ENCODE measurements at regions not wholly inside any gene's neighbourhood (a gene's known extent, or its start where the extent isn't known, plus 50 kb on each side); places are given as distances from the start of the nearest gene placed in this dataset.
A peak's percentile ranks its signal among the peaks of the same experiment; 100 is the strongest.

- H3K4me3 ChIP-seq: no peak overlapping the region
- H3K9me3 ChIP-seq: no peaks in the 10 kb centered on the region
- WGBS, 4 donors: 78 to 83% (median 80%) methylated on average over 4 of the region's 4 CpGs
- DNase-seq: no peak
- TF ChIP-seq CTCF (IDR thresholded peaks at IDR 0.05): no peak
- TF ChIP-seq POLR2A (IDR thresholded peaks at IDR 0.05): no peak
- no peaks in the 10 kb centered on the region for H3K27me3 ChIP-seq
- intact Hi-C loops (cut with DNase I): no loop called here
- H3K4me1 ChIP-seq: no peaks in the 10 kb centered on the region
- ATAC-seq: no peak
- no peak overlapping the region for H3K27ac ChIP-seq
- H3K36me3 ChIP-seq: no peaks in the 10 kb centered on the region
Observed at GRCh38 chr2:104077573-104077972, 776.3 kb upstream of the POU3F3 start.

GRCh38 chr2:104078431-104079157 lies 775.3 kb upstream of the POU3F3 start:
- no peaks in the 10 kb centered on the region for H3K36me3 ChIP-seq
- no peaks in the 10 kb centered on the region for H3K4me1 ChIP-seq
- H3K4me3 ChIP-seq: no peak overlapping the region
- no peaks in the 10 kb centered on the region for H3K27me3 ChIP-seq
- TF ChIP-seq CTCF (IDR thresholded peaks at IDR 0.05) (no peak), POLR2A (IDR thresholded peaks at IDR 0.05) (no peak)
- WGBS, 4 donors: 80 to 100% (median 84%) methylated on average over 1 to 9 of the region's 9 CpGs
- ATAC-seq (peak in 1 of 4 donors; percentile 39), DNase-seq (no peak)
- no peak overlapping the region for H3K27ac ChIP-seq
- intact Hi-C loops (cut with DNase I): no loop called here
- no peaks in the 10 kb centered on the region for H3K9me3 ChIP-seq

GRCh38 chr2:104088745-104089144 lies 765.2 kb upstream of the POU3F3 start:
- DNase-seq (no peak), ATAC-seq (no peak)
- Histone ChIP-seq H3K27me3 (no peaks in the 10 kb centered on the region), H3K9me3 (peaks cover 0 to 3% (median 0%) of the 10 kb centered on the region in 12 donors), H3K4me3 (no peak overlapping the region), H3K4me1 (no peaks in the 10 kb centered on the region), H3K36me3 (no peaks in the 10 kb centered on the region), H3K27ac (no peak overlapping the region)
- 92 to 97% (median 94%) methylated on average over 5 of the region's 5 CpGs for WGBS, 4 donors
- intact Hi-C loops (cut with DNase I): no loop called here
- no peak for TF ChIP-seq CTCF (IDR thresholded peaks at IDR 0.05)
- no peak for TF ChIP-seq POLR2A (IDR thresholded peaks at IDR 0.05)

GRCh38 chr2:104090407-104090806 lies 763.5 kb upstream of the POU3F3 start:
- WGBS, 4 donors: 81 to 89% (median 86%) methylated on average over 6 of the region's 6 CpGs
- peaks cover 0 to 3% (median 0%) of the 10 kb centered on the region in 12 donors for H3K9me3 ChIP-seq
- no peak overlapping the region for H3K27ac ChIP-seq
- ATAC-seq (no peak), DNase-seq (no peak)
- H3K4me3 ChIP-seq: no peak overlapping the region
- intact Hi-C loops (cut with DNase I): no loop called here
- H3K27me3 ChIP-seq: no peaks in the 10 kb centered on the region
- H3K4me1 ChIP-seq: no peaks in the 10 kb centered on the region
- no peak for TF ChIP-seq POLR2A (IDR thresholded peaks at IDR 0.05)
- no peak for TF ChIP-seq CTCF (IDR thresholded peaks at IDR 0.05)
- no peaks in the 10 kb centered on the region for H3K36me3 ChIP-seq
